ENCODE measurements at regions not wholly inside any gene's neighbourhood (a gene's known extent, or its start where the extent isn't known, plus 50 kb on each side); places are given as distances from the start of the nearest gene placed in this dataset.

- intact Hi-C loops (cut with micrococcal nuclease): no loop called here
Observed at GRCh38 chr14:100982762-100983161, 79.2 kb upstream of the RTL1 start.

GRCh38 chr14:100983710-100984109 lies 80.2 kb upstream of the RTL1 start:
- Histone ChIP-seq H3K4me1 (ENCODE audit: control insufficient read depth, extremely low read depth, insufficient read depth, low read length) (peaks cover 4% of the 10 kb centered on the region), H3K36me3 (ENCODE audit: control insufficient read depth in 2 of 2, extremely low read depth in 1 of 2, insufficient read depth in 2 of 2, low read length in 2 of 2) (peaks cover 0 to 2% of the 10 kb centered on the region in 2 experiments), H3K27me3 (ENCODE audit: control insufficient read depth in 2 of 2, insufficient read depth in 2 of 2, low read length in 2 of 2) (no peaks in the 10 kb centered on the region), H3K4me3 (replicated peaks in 1 of 3; ENCODE audit: insufficient read depth in 1 of 3, low read depth in 1 of 3, low read length in 3 of 3) (no peak overlapping the region), H3K9me1 (replicated peaks; ENCODE audit: control insufficient read depth, extremely low read depth, insufficient read depth, low read length) (no peaks in the 10 kb centered on the region), H2AFZ (ENCODE audit: low read depth, low read length) (no peak overlapping the region), H3K9me3 (replicated peaks; ENCODE audit: control insufficient read depth, insufficient read depth, low read length) (no peaks in the 10 kb centered on the region), H3K9ac (replicated peaks; ENCODE audit: extremely low read depth, insufficient read depth, low read length) (no peak overlapping the region), H3K79me2 (ENCODE audit: control insufficient read depth, insufficient read depth, low read length) (no peaks in the 10 kb centered on the region), H4K20me1 (replicated peaks; ENCODE audit: control insufficient read depth, extremely low read depth, insufficient read depth, low read length) (no peaks in the 10 kb centered on the region), H3K4me2 (ENCODE audit: insufficient read depth, low read length) (no peak overlapping the region), H3K27ac (ENCODE audit: insufficient read depth, low read depth, low read length) (no peak overlapping the region)
- POLR2A ChIA-PET: no interaction called here
- CTCF ChIA-PET: no interaction called here
- no TSS peak for BruUV-seq (replicated peaks)
- no peak for TF ChIP-seq FOS (IDR thresholded peaks at IDR 0.05; ENCODE audit: borderline replicate concordance, insufficient read depth, low read length)
- no peak for TF ChIP-seq POLR2AphosphoS5 (IDR thresholded peaks at IDR 0.05; ENCODE audit: insufficient read depth, low read depth, low read length)
- peak; percentile 33 for TF ChIP-seq JUN (IDR thresholded peaks at IDR 0.05; ENCODE audit: borderline replicate concordance, insufficient read depth, insufficient read length, low read depth)
- intact Hi-C loops (cut with micrococcal nuclease) (no loop called here), dilution Hi-C loops (cut with MboI; ENCODE audit: extremely low pct_ligation_motif_present, low sequenced_read_pairs) (no loop called here)
- FAIRE-seq: no peak
- DNase-seq (ENCODE audit: low read depth, low spot score): no peak

More at GRCh38 chr14:100982762-100983161, 79.2 kb upstream of the RTL1 start:
- H3K4me2 ChIP-seq (ENCODE audit: insufficient read depth, low read length): no peak overlapping the region
- H3K9ac ChIP-seq (replicated peaks; ENCODE audit: extremely low read depth, insufficient read depth, low read length): no peak overlapping the region
- peaks cover 4% of the 10 kb centered on the region for H3K4me1 ChIP-seq (ENCODE audit: control insufficient read depth, extremely low read depth, insufficient read depth, low read length)
- no peak overlapping the region for H2AFZ ChIP-seq (ENCODE audit: low read depth, low read length)
- H3K9me1 ChIP-seq (replicated peaks; ENCODE audit: control insufficient read depth, extremely low read depth, insufficient read depth, low read length): no peaks in the 10 kb centered on the region
- no peak overlapping the region for H3K27ac ChIP-seq (ENCODE audit: insufficient read depth, low read depth, low read length)
- H3K9me3 ChIP-seq (replicated peaks; ENCODE audit: control insufficient read depth, insufficient read depth, low read length): no peaks in the 10 kb centered on the region
- dilution Hi-C loops (cut with MboI; ENCODE audit: extremely low pct_ligation_motif_present, low sequenced_read_pairs): no loop called here
- H3K27me3 ChIP-seq (ENCODE audit: control insufficient read depth in 2 of 2, insufficient read depth in 2 of 2, low read length in 2 of 2): no peaks in the 10 kb centered on the region
- no TSS peak for BruUV-seq (replicated peaks)
- DNase-seq (ENCODE audit: low read depth, low spot score) (no peak), FAIRE-seq (no peak)
- ChIA-PET CTCF (no interaction called here), POLR2A (no interaction called here)
- H3K4me3 ChIP-seq (replicated peaks in 1 of 3; ENCODE audit: insufficient read depth in 1 of 3, low read depth in 1 of 3, low read length in 3 of 3): no peak overlapping the region
- no peaks in the 10 kb centered on the region for H3K79me2 ChIP-seq (ENCODE audit: control insufficient read depth, insufficient read depth, low read length)
- TF ChIP-seq JUN (IDR thresholded peaks at IDR 0.05; ENCODE audit: borderline replicate concordance, insufficient read depth, insufficient read length, low read depth) (peak; percentile 53), FOS (IDR thresholded peaks at IDR 0.05; ENCODE audit: borderline replicate concordance, insufficient read depth, low read length) (peak; percentile 27), EZH2 (IDR thresholded peaks at IDR 0.05; ENCODE audit: borderline replicate concordance, low read depth, low read length, severe bottlenecking) (no peak), MYC (IDR thresholded peaks at IDR 0.05; ENCODE audit: low read depth, low read length) (no peak), GATA2 (IDR thresholded peaks at IDR 0.05; ENCODE audit: insufficient read depth, insufficient read length, low read depth, low read length) (peak; percentile 24)
- TF ChIP-seq, protein P1, sequence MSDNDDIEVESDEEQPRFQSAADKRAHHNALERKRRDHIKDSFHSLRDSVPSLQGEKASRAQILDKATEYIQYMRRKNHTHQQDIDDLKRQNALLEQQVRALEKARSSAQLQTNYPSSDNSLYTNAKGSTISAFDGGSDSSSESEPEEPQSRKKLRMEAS (IDR thresholded peaks at IDR 0.05; ENCODE audit: insufficient read depth, insufficient read length): no peak
- H3K36me3 ChIP-seq (ENCODE audit: control insufficient read depth in 2 of 2, extremely low read depth in 1 of 2, insufficient read depth in 2 of 2, low read length in 2 of 2): peaks cover 0 to 2% of the 10 kb centered on the region in 2 experiments
- no peaks in the 10 kb centered on the region for H4K20me1 ChIP-seq (replicated peaks; ENCODE audit: control insufficient read depth, extremely low read depth, insufficient read depth, low read length)

Measured in endothelial cell of umbilical vein (primary cell).